ENCODE measurements at regions not wholly inside any gene's neighbourhood (a gene's known extent, or its start where the extent isn't known, plus 50 kb on each side); places are given as distances from the start of the nearest gene placed in this dataset.

- intact Hi-C loops (cut with DNase I): no loop called here
- Histone ChIP-seq H3K4me1 (no peaks in the 10 kb centered on the region), H3K9me3 (no peaks in the 10 kb centered on the region), H3K4me3 (no peak overlapping the region), H3K27me3 (no peaks in the 10 kb centered on the region), H3K27ac (no peak overlapping the region), H3K36me3 (no peaks in the 10 kb centered on the region)
- no peak for TF ChIP-seq CTCF (IDR thresholded peaks at IDR 0.05)
- no peak for DNase-seq (ENCODE audit: low spot score in 2 of 2)
Measured at GRCh38 chr15:97875513-97876280, 84.8 kb upstream of the ARRDC4 start.

GRCh38 chr15:97876281-97876675 is 84.2 kb upstream of the ARRDC4 start:
- intact Hi-C loops (cut with DNase I): no loop called here
- no peak for TF ChIP-seq CTCF (IDR thresholded peaks at IDR 0.05)
- H3K4me1 ChIP-seq: no peaks in the 10 kb centered on the region
- no peaks in the 10 kb centered on the region for H3K36me3 ChIP-seq
- no peaks in the 10 kb centered on the region for H3K9me3 ChIP-seq
- no peaks in the 10 kb centered on the region for H3K27me3 ChIP-seq
- H3K27ac ChIP-seq: no peak overlapping the region
- no peak overlapping the region for H3K4me3 ChIP-seq
- no peak for DNase-seq (ENCODE audit: low spot score in 2 of 2)

- Histone ChIP-seq H3K27ac (no peak overlapping the region), H3K4me1 (no peaks in the 10 kb centered on the region), H3K4me3 (no peak overlapping the region), H3K36me3 (no peaks in the 10 kb centered on the region), H3K9me3 (no peaks in the 10 kb centered on the region), H3K27me3 (no peaks in the 10 kb centered on the region)
- no peak for TF ChIP-seq CTCF (IDR thresholded peaks at IDR 0.05)
- intact Hi-C loops (cut with DNase I): no loop called here
- DNase-seq (ENCODE audit: low spot score in 2 of 2): no peak
Measured at GRCh38 chr15:97881346-97881965, 79.0 kb upstream of the ARRDC4 start.

GRCh38 chr15:97884513-97885131 is 75.9 kb upstream of the ARRDC4 start:
- no peaks in the 10 kb centered on the region for H3K36me3 ChIP-seq
- intact Hi-C loops (cut with DNase I): no loop called here
- H3K27me3 ChIP-seq: no peaks in the 10 kb centered on the region
- H3K27ac ChIP-seq: no peak overlapping the region
- no peak overlapping the region for H3K4me3 ChIP-seq
- no peak for TF ChIP-seq CTCF (IDR thresholded peaks at IDR 0.05)
- no peaks in the 10 kb centered on the region for H3K9me3 ChIP-seq
- no peak for DNase-seq (ENCODE audit: low spot score in 2 of 2)
- no peaks in the 10 kb centered on the region for H3K4me1 ChIP-seq

- no peak for DNase-seq (ENCODE audit: low spot score in 2 of 2)
- Histone ChIP-seq H3K4me1 (no peaks in the 10 kb centered on the region), H3K4me3 (no peak overlapping the region), H3K9me3 (no peaks in the 10 kb centered on the region), H3K27me3 (no peaks in the 10 kb centered on the region), H3K27ac (no peak overlapping the region), H3K36me3 (no peaks in the 10 kb centered on the region)
- no peak for TF ChIP-seq CTCF (IDR thresholded peaks at IDR 0.05)
- intact Hi-C loops (cut with DNase I): no loop called here
Measured at GRCh38 chr15:97890307-97890706, 70.2 kb upstream of the ARRDC4 start.
